GM19397 (cell line): ENCODE measurements at regions not wholly inside any gene's neighbourhood (a gene's known extent, or its start where the extent isn't known, plus 50 kb on each side); places are given as distances from the start of the nearest gene placed in this dataset.

Experiments used
- ATAC-seq: cut with Tn5 transposase; IDR thresholded peaks from one replicate; pipeline ENCODE4 v1.9.1; 2021; ENCODE audit warnings: mild to moderate bottlenecking, moderate library complexity; ENCODE audit not compliant: unreplicated experiment

DNA sequence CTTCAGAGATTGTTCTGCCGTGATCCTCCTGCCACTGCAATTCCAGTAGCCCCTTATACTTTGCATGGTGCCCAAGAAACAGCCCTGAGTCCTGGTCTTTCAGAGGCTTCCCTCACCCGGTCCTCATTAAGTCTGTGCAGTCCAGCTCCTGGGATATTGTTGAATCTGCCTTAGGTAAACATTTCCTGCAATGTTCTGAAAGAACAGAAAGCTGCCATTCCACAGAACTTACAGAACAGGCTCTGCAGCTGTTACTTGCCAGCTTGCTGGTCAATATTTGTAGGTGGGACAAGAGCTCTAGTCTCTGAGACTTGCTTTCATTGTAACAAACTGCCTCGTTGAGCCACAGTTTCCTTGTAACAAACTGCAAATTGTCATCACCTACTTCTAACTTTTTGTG, 115.0 kb upstream of the KIF5B start:
- no peak for ATAC-seq

DNA sequence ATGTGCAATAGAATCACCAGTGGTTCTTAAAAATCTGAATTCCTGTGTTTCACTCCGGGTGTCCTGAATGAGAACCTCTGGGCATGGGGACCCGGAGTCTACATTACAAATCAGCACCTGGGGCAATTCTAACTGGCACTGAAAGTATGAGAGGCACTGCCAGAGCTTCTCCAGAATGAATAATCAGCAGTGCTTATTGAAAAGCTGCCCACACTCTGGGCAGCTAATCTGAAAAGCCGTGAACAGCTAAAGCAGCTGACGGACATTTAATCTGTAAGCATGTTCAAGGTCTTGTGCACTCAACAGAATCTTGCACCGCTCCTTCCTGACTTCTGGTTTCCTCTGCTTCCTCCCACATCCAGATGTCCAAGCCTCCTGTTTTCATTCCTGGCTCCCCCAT, 113.3 kb upstream of the KIF5B start:
- no peak for ATAC-seq

DNA sequence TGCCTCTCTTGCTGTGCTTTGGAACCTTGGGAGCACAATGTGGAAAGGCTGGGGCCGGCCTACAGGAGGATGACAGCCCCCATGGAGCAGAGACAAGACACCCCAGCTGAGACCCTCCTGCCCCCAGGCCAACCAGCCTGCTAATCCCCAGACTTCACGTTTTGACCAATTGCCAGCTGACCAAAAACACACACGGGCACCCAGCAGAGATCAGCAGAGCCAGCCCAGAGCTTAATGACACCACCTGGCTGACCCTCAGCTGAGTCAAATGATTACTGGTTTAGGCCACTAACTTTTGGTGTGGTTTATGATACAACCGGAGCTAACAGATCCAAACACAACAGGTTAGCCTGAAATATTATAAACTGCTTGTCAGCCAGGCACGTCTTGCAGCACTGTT, 111.2 kb upstream of the KIF5B start:
- no peak for ATAC-seq

DNA sequence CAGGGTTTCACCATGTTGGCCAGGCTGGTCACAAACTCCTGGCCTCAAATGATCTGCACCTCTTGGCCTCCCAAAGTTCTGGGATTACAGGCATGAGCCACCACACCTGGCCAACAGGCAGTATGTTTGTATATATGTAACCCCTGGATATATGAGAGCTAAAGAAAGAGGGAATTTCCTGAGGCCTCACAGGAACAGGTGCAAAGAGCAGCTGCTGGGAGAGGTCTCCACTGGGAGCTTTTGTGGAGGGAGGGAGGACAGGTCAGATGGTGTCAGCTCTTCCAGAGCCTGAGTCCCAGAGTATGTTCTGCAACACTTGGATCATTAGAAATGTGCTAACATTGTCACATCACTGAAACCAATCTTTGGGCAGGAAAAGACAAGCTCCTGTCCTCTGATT, 110.1 kb upstream of the KIF5B start:
- no peak for ATAC-seq

DNA sequence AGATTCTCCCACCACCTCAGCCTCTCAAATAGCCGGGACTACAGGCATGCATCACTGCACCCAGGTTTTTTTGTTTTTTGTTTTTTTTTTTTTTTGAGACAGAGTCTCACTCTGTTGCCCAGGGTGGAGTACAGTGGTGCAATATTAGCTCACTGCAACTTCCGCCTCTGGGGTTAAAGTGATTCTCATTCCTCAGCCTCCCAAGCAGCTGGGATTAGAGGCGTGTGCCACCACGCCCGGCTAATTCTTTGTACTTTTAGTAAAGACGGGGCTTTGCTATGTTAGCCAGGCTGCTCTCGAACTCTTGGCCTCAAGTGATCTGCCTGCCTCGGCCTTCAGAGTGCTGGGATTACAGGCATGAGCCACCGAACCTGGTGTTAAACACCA, 107.5 kb upstream of the KIF5B start:
- no peak for ATAC-seq

DNA sequence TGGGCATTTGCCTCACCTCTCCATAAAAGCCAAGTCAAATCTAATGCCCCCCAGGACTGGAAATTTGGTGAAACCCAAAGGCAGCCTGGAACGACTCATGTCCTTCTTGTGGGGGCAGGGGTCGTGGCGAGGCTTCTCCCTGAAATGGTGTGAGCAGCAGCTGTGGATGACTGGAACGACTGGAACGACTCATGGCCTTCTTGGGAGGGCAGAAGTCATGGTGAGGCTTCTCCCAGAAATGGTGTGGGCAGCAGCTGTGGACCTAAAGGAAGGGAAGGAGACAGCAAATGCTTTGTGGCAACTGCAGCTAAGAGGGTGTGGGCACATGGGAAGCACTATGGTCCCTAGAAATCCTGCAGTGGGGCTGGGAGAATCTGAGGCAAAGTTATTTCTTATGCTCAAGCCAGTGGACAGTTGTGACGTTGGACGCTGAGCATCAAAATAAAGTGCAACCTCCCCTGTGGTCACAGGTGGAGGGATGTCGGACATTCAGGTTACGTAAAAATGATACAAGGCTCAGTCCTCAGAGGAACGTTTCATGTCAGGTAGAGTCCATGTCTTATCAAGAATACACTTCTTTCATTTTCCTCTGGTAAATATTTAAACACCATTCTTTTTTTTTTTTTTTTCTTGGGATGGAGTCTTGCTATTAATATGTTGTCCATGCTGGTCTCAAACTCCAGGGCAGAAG, 107.0 kb upstream of the KIF5B start:
- ATAC-seq: no peak

DNA sequence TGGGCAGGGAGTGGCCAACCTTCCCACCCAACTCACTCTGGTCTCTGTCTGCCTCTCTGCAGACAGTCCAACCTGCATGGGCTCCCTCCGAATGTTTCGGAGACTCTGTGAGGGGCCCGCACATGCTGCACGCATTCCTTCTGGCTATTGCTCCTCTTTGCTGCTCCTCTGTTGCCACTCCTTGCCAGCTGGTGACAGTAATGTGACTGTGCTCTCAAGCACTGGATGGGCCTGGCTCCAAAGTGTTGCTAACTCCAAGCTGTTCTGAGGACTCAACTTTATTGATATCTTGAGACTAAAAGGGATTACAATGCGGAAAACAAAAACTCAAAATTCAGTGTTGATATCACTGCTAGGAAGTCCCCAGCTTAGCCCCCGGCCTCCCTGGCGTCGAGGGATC, 105.4 kb upstream of the KIF5B start:
- ATAC-seq: no peak

DNA sequence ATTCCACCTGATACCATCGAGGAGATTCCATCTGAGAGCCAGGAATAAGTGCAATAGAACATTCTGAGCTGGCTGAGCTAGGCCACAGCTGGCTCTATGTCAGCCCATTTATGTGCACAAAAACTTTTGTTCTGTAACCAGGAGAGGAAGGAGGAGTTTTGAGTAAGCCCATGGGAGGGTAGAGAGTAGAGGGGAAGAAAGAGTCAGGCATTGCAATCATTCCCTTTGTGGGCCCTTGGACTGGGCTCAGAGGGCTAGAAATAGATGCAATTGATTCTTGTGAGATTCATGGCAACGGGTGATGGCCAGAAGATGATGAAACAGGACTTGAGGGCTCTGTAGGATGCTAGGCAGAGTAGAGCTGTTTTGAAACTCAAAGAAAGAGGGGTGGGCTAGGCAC, 104.6 kb upstream of the KIF5B start:
- no peak for ATAC-seq

DNA sequence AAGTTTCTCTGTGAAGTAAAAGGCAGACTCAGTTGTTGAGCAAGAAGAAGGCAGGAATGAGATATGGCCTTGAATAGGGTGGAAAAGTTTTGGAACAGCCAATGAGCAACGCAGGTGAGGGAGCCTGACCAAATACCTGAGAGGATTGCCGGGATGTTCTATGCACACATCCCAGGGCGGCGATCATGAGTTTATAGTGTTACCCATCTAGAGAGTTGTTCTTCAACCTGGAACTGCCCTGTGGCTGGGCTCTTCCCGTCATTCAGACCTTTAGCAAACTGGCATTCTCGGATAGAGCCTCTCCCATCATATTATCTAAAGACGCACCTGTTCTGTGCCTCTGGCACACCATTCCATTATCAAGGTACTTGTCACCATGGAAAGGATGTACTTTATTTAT, 103.0 kb upstream of the KIF5B start:
- ATAC-seq: no peak

DNA sequence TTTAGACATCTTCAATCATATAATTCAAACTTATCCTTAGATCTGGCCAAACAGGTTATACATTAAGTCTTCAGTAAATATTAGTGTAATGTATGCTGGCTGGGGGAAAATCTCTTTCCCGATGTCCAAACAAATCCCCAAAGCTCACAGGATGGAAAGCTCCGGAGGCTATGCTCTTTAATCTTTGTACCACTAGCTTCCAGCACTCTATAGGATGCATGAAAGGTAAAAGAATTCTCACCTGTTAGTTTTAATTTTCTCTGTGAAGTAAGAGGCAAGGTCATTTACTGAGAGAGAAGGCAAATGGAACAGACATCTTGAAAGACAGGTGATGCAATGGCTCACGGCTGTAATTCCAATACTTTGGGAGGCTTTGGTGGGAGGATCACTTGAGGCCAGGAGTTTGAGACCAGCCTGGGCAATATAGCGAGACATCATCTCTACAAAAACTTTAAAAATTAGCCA, 99.8 kb upstream of the KIF5B start:
- ATAC-seq: no peak

DNA sequence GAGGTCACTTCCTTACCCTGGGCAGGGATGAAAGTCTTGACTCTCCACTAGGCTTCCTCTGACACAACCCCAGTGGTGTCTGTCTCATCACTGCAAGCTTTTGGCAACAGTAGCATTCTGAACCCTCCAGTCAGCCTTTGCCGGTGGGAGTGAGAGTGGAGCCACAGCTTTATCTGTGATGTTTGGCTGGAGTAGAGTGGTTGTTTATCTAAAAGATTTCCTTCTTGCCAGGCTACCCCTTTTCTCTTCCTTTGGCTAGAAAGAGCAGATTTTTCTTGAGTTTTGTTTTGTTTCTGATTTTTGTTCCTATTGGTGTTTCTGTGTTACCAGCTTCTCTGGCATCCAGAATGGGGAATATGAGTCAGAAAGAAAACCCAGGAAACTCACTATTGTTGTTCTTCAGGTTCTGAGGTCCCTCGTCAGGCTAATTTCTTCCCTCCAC, 98.9 kb upstream of the KIF5B start:
- ATAC-seq: no peak

DNA sequence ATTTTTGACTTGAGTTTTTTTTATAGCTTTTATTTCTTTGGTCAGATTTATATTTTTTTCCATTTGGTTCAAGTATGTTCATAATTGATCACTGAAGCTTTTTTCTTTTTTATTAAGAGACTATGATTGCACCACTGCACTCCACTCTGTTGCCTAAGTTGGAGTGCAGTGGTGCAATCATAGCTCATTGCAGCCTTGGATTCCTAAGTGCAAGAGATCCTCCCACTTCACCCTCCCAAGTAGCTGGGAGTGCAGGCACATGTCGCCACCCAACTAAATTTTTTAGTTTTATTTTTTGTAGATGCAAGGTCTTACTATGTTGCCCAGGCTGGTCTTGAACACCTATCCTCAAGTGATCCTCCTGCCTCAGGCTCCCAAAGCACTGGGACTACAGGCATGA, 97.7 kb upstream of the KIF5B start:
- no peak for ATAC-seq

DNA sequence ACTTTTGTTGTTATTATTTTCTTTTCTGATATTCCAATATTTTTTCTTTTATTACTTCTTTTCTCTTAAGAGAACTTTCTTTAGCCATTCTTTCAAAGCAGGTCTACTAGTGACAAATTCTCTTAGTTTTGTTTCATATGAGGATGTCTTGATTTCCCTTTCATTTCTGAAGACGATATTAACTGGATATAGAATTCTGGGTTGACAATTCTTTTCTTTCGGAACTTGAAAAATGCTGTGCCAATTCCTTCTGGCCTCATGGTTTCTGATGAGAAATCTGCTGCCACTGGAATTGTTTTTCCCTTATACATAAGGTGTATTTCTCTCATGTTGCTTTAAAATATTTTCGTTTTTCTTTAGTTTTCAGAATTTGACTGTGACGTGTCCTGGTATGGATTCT, 97.0 kb upstream of the KIF5B start:
- no peak for ATAC-seq

DNA sequence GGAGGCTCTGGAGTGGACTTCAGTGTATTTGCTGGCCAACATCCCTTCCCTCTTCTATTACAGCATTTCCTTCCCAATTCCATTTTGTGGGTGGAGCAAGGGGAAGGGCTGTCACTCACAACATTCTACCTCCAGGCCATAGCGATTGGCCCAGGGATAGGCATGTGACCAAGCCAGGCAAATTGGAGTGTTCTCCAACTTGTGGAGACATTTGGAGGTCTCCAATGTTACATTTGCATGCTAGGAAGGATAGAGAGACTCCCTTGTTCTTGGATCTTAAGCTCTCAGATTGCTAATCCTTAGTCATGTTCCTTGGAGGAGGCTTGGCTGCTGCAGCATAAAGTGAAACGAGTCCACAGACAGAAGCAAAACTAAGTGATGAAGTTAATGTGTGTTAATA, 95.6 kb upstream of the KIF5B start:
- no peak for ATAC-seq

DNA sequence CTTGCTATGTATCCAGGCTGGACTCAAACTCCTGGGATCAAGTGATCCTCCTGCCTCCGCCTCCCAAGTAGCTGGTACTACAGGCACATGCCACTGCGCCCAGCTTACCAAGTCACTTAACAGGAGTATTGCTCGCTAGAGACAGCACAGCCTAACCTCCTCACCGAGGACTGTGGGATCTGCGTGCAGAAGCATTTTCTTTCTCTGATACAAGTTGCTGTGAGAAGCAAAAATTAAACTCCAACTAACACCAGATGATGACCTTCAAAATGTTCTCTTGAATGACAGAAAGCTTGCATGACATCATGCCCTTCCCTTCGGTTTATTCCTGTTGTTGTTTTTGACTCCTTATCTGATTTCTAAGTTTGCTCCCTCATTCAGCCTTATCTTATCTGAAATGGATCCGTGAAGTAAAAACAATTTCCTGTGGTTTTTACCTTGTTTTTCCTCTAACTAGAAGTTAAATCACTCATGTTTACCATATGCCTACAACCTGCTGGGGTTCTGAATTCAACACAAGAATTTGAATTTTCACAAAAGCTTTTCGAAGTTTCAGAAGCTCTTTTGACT, 94.4 kb upstream of the KIF5B start:
- ATAC-seq: no peak

DNA sequence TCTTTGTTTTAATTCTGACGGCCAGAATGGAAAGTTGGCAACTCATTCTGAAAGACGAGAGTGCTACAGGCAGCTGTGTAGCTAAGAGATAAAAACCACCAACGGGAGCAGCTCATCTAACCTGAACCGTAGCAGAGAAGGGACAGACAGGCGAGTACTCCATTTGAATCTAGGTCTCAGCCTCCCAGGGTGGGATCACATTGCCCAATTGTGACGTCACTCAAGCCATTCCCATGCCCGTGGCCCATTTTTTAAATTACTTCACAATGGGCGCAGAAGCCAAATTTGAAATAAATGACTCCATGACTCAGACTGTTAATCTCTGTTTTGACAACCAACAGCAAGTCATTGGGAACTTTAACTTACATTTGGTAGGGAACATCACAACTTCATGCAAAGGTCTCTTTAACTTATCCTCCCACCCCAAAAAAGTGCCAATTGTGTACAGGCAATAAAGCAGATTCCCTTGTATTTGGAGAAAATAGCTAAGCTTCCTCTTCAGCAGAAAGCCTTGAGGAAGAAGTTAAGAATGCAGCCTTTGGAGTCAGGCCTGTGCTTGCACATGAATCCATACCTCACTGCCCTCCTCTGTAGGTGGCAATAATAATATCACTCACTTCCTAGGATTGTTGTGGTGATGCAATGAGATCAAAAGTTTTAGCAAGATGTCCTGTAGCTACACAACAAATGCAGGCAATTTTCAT, 93.2 kb upstream of the KIF5B start:
- ATAC-seq: peak; percentile 65

DNA sequence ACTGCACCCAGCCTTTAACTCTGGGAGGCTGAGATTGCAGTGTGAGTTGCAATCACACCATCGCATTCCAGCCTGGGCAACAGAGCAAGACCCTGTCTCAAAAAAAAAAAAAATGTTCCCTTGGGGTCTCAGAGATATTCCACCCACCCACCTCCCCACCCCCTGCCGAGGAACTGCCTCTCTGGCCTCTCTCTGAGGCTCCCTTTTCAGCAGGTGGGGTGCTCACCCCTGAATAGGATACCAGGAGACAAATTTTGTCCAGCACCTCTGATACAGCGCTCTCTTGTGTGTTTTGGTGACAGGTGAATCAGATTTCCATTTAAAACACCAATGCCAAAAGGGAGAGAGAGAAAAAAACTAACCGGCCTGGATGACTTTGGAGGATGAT, 92.6 kb upstream of the KIF5B start:
- peak; percentile 21 for ATAC-seq

DNA sequence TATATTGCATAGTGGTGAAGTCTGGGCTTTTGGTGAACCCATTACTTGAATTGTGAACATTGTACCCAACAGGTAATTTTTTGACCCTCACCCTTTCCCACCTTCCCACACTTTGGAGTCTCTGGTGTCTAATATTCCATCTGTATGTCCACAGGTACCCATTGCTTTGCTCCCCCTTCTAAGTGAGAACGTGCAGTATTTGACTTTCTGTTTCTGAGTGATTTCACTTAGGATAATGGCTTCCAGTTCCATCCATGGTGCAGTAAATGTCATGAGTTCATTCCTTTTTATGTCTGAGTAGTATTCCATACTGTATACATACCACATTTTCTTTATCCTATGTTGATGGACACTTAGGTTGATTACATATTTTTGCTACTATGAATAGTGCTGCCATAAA, 91.5 kb upstream of the KIF5B start:
- ATAC-seq: no peak

DNA sequence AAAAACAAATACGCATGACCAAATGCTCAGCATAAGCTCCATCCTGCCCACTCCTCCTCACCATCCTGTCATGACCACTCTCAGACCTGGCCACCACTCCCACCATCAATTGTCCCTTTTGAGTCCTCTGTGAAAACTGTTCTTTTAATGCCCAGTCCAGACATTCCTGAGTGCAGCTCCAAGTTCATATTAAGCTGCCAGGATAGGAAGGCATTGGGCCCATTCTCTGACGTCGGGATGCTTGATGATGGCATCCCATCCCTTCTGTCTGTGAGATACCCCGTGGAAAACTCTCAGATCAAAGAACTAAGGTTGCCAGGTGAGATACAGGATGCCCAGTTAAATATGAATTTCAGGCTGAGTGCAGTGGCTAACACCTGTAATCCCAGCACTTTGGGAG, 89.9 kb upstream of the KIF5B start:
- no peak for ATAC-seq

DNA sequence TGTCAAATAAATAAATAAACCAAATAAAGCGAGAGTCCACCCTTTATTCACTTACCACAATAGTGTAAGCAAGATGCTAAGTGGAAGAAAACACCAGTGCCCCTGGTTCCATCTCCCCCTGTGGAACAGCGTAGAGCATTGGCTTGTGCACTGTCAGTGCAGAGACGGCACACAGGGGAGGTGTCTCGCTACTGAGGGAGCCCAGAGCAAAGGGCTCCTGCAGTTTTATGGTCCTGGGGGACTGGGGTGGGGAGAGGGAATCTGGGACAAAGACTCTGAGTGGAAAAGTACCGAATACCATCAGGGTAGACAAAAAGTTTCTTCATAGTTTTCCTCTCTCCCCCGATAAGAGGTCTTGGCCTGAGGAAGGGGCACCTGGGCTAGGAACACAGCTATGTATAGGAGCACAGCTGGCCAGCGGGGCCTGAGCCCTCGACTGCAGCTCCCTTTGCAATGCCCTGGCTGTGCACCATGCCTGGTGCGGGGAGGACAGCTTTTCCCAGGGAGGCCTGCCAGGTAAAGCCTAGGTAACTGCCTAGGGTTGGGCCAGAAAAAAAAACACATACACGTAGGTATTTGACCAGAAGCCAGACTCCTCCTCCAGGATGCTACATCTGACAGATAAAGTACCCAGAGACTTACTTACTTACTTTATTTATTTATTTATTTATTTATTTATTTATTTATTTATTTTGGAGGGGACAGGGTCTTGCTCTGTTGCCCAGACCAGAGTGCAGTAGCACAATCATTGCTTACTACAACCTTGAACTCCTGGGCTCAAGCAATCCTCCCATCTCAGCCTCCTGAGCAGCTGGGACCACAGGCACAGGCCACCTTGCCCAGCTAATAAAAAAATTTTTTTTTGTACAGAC, 88.8 kb upstream of the KIF5B start:
- ATAC-seq: no peak

DNA sequence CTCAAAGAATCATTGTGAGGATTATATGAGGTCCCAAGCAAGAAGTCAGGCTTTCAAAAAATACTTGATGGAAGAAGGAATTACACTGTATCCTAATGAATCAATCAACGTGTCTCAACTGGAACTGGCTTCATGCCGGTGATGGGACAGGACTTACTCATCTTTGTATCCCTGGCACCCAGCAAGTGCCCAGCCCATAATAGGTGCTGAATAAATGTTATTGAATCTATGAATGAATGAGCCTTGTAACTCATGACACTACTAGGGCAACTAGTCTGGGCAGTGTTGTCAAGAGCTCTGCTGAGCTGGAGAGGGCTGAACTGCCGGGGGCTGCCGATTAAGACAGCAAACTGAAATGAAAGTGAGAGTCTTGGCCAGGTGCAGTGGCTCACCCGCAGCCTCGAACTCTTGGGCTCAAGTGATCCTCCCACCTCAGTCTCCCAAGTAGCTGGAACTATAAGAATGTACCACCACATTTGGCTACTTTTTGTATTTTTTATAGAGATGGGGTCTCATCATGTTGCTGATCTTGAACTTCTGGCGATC, 87.2 kb upstream of the KIF5B start:
- ATAC-seq: no peak
